Fibroblast of skin of right quadriceps (primary cell): ENCODE measurements at regions not wholly inside any gene's neighbourhood (a gene's known extent, or its start where the extent isn't known, plus 50 kb on each side); places are given as distances from the start of the nearest gene placed in this dataset.

ENCODE experiments used
- DNase-seq: peaks from one replicate; pipeline ENCODE4 v3.0.0-alpha.2; 2013

DNA sequence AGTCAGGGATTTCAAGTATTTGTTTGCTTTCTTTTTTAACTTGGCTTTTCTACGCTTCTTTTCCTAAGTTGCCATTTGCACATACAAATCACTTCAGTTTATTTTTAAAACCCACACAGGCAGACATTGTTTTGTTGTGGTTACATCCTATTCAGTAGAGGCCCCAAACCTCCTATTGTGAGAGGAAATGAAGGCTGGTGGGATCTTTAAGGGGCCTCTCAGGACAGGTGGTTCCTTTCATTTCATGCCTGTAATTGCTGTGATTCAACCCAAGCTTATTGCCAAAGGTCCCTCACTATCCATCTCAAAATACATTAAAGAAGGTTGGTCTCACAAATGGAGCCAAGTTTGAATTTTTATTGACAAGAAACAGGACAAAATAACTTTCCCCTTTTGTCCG is 257.1 kb downstream of the ADAMTS20 start:
- no peak for DNase-seq

DNA sequence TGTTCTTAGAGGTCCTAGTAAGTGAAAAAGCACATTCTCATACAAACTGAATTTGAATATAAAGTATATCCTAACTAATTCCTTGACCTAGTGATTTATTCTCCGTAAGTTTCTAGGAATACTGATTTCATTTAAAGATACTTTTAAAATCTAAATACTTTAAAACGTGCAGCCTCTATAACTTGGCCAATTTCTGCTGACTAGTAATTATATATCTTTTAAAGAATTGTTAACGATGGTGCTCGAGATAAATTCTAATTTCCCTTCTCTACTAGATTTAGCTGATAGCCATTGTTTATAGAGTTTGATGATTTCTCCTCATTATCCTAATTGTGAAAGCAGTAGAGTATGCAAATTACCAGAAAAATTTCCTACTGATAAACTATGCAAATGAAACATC is 257.9 kb downstream of the ADAMTS20 start:
- DNase-seq = no peak

DNA sequence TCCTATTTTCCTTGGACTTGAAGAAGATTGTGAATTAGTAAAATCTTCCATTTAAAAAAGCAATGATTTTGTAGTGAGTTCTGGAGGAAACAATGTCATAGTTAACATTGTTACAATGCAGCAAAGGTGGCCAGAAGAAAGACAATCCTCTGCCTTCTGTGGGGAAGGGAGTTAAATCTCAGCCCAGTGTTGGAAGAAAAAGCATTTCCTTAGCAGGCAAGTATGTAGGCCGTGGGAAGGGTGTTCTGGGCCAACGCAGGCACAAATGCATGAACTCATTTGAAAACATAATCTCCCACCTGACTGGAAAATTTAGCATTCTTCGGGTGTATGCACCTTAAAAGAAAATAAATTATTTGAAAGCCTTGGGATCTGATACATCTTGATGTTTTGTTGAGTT is 258.6 kb downstream of the ADAMTS20 start:
- no peak for DNase-seq

DNA sequence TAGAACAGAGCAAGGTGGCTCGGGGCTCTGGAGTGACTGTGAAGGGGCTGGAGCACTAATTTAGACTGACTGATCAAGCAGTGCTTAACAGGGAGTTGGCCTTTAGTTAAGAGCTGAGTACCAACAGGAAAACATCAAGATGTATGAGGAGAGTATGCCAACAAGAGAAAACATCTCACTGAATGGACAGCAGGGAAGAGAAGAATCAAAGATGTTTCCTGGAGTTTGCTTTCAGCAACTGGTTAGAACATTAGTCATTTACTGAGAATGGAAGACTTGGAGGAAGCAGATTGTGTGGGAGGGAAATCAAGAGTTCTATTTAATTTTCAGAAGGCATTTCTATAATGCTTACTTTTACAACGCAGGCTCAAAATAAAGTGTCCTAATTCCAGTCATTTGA is 259.3 kb downstream of the ADAMTS20 start:
- peak; percentile 56 for DNase-seq

DNA sequence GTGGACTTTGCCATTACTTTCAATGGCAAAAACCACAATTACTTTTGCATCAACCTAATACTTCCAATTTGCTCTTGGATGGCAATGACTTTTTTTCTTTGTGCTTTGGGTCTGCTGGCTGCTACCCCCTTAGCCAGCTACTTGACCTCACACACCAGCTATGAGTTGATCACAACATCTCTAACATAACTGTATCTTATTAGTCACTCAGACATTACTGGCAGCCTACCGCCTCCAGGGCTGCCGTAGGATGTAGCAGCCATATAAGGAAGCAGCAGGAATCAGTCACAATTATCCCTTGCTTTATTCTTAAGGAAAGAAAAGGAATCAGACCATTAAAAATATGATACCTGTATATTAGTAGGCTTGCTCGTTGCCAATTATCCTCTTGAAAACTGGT is 260.5 kb downstream of the ADAMTS20 start:
- peak; percentile 63 for DNase-seq

DNA sequence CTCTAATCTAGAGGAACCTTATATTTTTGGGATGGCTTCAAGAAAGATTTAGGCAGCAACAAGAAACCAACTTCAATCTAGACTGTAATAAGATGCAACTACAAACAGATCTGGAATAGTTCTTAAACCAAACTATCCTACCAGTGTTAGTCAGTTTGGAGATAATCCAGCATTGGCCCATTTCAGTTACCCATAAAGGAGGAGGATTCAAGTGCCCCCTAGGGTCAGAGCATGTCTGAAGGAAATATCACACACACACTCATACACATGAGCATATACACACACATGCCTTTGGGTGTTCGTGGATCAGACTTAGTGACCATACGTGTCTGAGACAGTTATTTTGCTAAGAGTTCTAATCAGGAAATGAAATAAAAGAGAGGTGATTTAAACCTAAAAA is 261.2 kb downstream of the ADAMTS20 start:
- no peak for DNase-seq

DNA sequence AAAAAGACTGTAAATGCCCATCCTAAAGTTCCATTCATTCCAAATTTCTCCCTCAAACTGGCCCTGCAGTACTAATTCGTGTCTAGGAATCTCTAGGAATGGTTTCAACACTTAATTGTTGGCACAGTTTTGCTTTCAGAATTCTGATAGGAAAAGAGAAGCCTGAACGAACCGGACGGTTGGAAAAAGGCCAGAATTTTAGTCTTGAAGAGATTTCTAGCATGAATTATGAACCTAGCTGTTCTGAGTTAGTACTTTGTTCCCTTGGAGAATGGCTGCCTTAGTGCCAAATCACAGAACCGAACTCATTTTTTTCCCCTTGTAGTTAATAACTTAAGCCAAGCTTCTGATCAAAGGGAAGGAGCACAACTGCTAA is 262.6 kb downstream of the ADAMTS20 start:
- peak; percentile 57 for DNase-seq

DNA sequence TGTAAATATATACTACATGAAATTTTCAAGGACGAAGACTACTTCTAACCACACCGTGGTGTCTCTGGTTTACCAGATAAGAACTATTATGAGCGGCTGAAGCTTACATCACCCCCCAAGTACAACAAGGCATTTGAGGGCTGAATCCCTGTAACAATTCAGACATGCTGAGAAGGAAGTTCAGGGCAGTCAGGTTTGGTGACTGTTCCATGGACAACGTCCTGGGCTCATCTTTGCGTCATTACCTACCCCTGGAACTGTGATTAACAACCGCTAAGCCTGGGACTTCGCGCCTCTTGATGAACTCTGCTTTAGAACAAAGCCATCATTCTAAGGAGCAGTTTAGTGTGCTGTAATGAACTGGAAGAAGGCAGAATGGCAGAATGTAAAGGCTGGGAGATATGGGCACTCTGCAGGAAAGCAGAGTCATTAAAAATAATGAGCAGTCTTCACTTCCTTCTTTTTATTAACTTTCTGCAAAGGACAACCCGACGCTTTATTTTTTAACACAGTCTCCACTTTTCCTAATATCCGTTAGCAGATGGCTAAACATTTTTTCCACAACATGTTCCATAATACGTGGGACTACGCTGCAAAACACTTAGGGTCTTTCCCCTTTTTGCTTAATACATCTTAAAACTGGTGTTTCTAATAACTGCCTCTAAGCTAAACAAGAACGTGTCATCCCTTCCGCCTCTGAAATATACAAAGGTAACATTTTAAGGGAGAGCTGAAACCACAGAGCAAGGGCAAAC is 263.2 kb downstream of the ADAMTS20 start:
- DNase-seq = no peak

DNA sequence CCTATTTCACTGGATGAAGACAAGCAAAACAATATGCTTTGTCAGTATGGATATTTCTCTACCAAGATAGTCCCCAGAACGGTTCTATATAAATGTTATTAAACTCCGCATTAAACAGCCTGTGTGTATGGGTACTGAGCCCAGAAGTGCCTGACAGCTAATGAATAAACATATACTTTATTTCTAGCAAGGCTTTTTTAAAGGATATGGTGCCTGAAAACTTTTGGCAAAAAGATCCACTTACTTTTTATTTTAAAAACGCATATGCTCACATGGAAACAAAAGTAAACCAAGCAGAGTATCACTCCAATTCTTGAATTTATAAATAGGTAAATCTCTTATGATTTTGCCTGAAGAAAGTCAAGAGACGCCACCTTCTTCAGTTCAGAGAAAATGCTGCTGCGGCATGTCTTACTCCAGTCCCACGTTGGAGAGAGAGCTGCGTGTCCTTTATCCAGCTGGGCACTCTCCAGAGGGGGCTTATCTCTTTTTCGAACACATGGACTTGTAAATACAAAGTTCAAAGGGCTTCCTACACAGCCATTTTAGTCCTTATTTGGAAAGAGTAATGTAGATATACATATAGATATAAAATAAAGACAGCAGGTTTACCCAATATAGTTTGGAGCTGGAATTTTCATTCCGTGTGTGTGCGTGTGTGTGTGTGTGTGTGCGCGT is 264.2 kb downstream of the ADAMTS20 start:
- DNase-seq = no peak

DNA sequence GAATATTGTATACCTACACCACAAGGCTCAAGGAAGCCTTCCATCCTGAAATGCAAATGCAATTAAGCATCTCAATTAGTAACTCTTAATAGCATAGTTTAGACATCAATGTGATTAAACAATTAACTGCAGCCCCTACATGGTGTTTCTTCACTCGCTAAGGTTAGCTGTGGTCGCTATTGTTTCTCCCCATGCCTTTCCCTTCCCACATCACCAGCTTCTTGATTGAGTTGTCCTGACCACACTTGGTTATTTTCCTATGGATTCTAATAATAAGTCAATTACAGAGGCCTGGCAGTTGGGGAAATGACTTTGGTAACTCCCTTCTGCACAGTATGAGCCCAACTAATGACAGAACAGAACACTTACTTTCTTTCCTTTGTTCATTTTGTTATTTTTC is 265.0 kb downstream of the ADAMTS20 start:
- no peak for DNase-seq

DNA sequence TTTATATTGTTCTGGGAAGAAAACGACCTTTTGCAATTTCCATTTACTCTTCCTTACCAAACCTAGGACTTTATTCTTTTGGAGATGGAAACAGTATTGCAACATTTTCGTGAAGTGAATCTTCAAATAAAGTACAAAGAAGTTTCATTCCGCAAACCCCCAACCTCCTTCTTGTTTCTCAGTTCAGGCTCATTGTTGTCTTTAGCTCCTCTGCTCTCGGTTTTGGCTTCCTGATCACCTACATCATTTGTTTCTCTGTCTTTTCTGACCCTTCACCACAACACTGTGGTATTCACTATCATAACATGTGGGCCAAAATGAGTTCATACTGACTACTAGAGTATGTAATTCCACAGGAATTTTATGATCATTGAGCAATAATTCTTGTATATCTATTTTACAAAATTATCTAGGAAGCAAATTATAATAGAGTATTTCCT is 266.8 kb downstream of the ADAMTS20 start:
- peak; percentile 88 for DNase-seq

DNA sequence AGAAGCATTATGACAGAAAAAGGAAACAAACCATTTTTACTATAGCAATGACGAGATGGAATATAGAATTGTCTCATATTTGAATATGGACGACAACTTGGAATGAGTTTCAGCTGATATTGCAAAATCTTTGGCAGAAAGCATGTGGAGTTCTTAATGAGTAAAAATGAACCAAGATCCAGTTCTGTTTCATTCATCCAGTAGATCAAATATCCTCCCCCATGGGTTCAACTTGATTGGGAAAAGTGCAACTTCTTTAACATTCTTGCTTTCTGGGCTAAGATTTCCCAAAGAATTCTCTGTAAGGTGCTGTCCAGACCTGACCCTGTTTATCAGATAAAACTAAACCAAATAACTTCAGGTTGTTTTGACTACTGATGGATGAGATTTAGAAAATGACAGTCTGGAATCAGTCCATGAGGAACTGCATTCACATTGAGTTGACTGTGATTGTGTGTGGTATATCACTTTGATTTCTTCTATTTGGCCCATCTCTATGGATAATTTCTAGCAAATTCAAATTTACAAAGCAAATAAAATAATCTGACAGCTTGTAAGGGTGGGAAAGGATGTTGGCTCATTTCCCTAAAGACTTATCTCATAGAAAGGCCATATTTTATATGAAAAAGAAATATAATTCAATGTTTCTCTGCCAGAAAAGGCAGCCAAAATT is 267.4 kb downstream of the ADAMTS20 start:
- DNase-seq = no peak

DNA sequence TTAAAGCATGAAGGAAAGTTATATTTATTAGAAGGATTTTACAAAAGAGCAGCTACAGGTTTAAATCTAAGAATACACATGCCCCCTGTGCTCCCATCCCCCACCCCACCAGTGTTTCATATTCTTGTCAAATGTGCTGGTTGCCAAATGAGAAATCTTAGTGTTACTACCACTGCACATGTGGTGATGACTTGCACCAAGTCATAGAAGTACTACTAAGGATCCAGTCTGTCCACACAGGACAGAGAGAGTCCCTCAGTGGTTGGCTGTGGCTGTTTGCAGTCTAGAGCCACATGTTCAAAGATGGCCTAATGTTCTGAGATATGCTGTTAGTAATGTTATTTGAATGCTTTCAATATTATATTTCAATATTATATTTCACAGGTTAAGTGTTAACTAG is 268.8 kb downstream of the ADAMTS20 start:
- no peak for DNase-seq

DNA sequence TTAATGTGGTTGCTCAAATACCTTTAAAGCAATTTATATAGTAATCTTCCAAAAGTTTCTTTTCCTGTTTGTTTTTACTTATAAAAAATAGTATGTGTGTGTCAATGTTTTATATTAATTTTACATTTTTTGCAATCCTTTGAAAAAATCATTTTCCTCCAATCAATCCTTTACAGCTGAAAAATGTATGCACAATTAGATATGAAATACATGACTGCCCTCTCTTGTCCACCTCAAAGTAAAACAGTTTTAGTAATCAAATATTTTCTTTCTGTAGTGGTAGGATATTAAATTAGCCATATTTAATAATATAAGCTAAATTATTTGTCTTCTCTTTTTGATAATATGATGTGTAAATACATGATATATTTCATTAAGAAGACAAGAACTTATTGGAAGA is 269.9 kb downstream of the ADAMTS20 start:
- peak; percentile 23 for DNase-seq

DNA sequence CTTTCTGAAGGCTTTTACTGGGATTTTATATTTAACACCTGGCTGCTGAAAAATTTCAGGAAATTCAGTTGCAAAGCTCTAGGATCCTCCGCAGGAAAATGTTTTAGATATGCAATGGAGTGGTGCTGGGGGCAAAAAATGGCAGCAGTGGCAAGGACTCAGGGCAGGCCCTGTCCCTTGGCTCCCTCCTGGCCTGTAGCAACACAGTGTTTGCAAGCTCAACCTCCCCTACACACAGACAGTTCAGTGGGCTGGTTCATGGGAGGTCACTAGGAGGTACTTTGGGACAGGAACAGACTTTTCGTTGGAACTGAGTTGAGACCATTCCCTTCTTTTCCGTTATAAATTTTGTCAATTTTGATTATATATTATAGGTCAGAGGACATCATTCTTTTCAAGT is 270.4 kb downstream of the ADAMTS20 start:
- DNase-seq = no peak

DNA sequence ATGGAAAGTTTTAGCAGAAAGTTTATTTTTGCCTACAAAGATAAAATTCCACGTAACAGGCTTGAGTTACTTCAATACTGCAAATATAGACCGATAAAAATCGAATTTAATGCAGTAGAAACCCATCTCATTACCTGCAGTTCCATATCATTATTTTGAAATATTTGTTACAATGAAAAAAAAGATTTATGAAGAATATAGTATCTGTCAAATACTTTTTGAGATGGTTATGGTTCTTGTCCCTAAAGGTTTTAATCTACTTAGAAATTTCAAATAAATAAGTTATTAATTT is 273.5 kb downstream of the ADAMTS20 start:
- DNase-seq = no peak

DNA sequence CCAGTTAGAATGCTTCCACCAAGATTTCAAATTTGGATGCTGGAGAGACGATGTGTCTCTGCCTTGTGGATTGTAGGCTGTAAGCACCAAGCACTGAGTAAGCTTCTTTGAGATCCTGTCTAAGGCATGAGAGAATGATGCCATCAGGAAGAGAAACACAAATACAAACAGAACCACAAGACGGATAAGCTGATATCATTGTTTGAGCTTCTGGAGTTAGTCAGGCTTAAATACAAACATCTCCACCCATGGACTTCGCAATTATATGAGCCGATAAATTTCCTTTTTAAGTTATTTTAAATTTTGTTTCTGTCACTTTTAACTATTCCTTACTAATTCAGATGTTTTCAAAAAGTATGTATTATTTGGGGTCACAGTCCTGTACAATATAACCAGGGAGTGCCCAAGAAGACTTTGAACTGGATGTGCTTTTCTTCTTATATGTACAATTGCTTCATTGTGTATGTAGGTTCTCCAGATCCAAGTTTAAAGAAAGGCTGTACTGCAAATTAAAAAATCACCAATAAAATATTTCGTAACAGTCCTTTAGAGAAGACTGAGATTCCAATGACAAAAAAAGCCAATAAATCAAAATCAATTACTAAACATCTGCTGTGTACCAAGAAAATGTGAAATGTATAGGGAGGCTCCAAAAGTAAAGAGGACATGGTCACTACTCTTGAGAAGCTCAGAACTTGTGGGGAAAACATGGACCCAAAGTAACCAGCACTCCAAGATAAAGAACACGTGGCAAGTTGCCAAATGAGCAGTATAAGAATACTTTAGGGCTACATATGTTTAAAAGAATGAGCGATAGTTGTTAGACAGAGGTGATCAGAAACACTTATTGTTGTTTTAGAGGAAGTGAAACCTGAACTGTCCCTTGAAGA is 274.1 kb downstream of the ADAMTS20 start:
- no peak for DNase-seq

DNA sequence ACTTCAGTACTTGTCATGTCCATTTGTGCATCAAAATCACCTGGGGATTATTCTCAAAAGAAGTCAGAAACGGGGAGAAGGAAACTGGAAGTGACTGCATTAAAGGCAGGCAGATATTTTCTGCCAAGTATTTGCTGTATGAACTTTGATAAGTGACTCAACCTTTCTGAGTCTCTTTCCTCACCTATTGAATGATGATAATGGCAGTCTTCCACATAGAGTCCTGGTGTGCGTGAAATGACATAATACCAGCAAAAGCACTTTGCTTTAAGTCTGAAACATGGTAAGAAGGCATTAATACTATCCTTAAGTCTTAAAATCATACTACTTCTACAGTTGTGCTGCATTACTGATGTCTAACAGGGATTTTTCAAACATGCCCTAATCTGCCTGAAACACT is 278.5 kb downstream of the ADAMTS20 start:
- no peak for DNase-seq

DNA sequence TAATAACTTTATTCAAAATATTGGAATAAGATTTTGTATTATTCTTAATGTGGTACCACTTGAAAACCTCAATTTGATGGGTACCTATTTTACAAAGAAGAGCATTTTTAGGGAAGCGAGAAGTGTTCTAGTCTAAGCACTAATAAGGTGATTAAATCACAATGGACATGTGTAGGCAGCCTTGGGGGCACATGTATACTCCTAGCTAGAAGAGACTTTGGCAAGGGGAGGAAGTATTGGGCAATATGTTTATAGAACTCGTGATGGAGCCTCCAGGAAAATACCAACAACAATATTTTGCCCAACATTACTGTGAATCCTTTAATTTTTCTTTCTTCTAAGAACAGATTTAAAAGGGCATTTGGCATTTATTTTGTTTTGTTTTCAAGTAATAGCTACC is 280.3 kb downstream of the ADAMTS20 start:
- DNase-seq = no peak

DNA sequence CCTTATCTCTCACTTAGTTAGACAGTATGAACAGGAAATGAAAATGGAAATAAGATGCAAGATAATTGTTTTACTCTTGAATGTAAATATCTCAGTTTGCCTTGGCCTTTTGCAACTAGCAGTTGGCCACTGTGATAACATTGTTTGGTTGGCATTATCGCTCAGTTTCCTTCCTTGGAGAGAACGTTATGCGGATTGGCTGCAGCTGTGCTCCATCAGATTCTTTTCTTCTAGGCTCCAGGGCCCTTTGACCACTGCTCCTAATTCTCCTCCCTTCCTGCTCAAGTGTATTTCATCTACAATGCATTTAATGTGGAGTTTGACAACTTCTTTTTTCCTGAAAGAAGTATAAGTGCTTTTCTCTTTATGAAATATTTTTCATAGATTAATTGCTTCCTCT is 284.2 kb downstream of the ADAMTS20 start:
- no peak for DNase-seq

DNA sequence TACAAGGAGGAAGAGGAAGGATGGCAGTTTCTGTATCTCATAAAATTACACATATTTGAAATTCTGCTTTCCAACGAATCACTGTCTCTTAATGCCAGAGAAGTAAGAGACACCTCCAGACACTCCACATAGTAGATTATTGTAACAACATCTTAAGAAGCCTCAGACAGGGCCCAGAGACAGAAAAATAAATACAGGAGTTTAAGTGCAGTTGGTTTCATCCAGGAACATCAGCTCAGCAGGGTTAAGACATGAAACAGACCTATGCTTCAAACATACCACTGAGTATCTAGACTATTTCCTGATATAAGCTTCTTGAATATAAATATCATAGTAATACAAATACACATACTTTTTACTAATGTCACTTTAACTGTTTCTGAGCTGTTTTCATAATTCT is 290.3 kb downstream of the ADAMTS20 start:
- no peak for DNase-seq

DNA sequence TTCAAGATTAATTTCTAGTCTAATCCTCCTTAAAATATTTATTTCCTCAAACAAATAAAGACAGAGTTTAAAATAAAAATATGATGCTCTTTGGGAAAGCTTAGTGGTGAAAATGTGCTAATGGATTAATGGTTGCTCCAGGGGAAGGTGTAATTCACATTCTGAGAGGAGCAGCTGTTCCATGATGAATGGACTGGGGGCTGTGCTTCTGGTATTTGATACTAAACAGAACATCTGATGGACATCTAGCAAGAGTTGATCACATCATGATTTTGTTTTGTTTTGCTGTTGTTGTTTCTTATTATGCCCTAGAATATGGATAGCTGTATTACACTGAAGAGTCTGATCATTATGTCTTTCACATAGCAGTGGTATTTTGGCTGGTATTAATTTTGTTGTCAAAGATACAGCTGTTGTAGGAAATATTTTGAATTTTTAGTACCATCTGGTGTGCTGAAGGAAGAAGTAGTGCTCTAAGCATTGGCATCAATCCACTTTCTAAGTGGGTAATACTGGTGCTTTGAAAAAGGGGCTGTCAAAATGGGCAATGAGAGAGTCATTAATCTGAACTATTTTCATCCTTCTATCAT is 296.4 kb downstream of the ADAMTS20 start:
- DNase-seq = no peak

DNA sequence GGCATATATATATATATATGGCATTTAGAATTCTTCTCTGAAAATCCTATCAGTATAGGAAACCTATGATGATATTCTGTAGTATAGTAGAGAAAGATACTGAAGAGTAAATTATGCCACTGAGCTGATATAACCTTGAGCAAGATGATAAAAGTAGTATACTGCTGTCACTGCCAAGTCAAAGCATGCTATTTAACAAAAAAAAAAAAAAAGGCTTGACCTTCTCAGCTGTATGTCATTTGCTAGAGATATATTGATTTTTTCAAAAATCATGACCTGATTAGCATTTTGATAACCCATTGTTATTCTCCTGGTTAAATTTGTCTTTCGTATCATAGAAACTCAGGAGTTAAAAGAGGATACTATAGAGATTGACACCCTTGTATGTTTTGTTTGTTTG is 299.4 kb downstream of the ADAMTS20 start:
- DNase-seq = no peak
